HL-60 (cell line): ENCODE measurements at regions not wholly inside any gene's neighbourhood (a gene's known extent, or its start where the extent isn't known, plus 50 kb on each side); places are given as distances from the start of the nearest gene placed in this dataset.

Source experiments
- DNase-seq, 2 experiments: peaks; one replicate each; pipeline ENCODE4 v3.0.0-alpha.2; 2010 to 2020; ENCODE audit warnings: low read depth in 1 of 2, low spot score in 1 of 2
- H3K27ac ChIP-seq: fragments of 250-450 bp; sonication (Bioruptor Pico); replicated peaks from 2 replicates; pipeline ENCODE4 v1.5.1; 2020; ENCODE audit warnings: mild to moderate bottlenecking, moderate library complexity
- H3K27me3 ChIP-seq: fragments of 250-450 bp; sonication (Bioruptor Pico); 2 replicates; pipeline ENCODE4 v1.5.1; 2021; ENCODE audit warnings: mild to moderate bottlenecking, moderate library complexity; ENCODE audit not compliant: insufficient read depth, poor library complexity, severe bottlenecking
- H3K4me3 ChIP-seq: replicated peaks from 2 replicates; pipeline ENCODE4 v1.5.1; 2011; ENCODE audit warnings: mild to moderate bottlenecking, control low read depth, low read length; ENCODE audit not compliant: insufficient read depth
- GABPA ChIP-seq: IDR thresholded peaks from 2 replicates; pipeline ENCODE4 v1.6.1; 2012; ENCODE audit warnings: low read depth
- POLR2AphosphoS5 ChIP-seq: IDR thresholded peaks from 2 replicates; pipeline ENCODE4 v1.6.1; 2012; ENCODE audit warnings: low read depth
- SPI1 ChIP-seq: IDR thresholded peaks from 2 replicates; pipeline ENCODE4 v1.6.1; 2012; ENCODE audit warnings: low read depth, mild to moderate bottlenecking, borderline replicate concordance
- TF ChIP-seq, protein P1 (sequence below): IDR thresholded peaks from one replicate; pipeline ENCODE4 v1.5.1; 2011; ENCODE audit warnings: low read length, control low read depth, inconsistent platforms; ENCODE audit not compliant: insufficient read depth
- TF ChIP-seq, protein P2 (sequence below): IDR thresholded peaks from 2 replicates; pipeline ENCODE4 v1.6.1; 2012; ENCODE audit warnings: low read depth; ENCODE audit not compliant: insufficient replicate concordance

DNA sequence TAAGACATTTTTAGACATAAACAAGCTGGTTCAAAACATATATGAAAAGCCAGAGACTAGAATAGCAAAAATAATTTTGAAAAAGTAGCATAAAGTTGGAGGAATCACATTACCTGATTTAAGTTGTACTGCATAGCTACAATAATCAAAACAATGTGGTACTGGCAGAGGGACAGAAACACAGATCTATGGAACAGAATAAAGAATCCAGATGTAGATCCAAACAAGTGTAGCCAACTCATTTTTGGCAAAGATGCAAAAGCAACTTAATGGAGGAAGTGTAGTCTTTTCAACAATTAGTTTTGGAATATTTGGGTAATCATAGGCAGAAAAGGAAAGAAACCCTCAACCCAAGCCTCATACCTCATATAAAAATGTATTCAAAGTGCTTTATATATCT, 278.7 kb upstream of the ZNF521 start:
- TF ChIP-seq, protein P1, sequence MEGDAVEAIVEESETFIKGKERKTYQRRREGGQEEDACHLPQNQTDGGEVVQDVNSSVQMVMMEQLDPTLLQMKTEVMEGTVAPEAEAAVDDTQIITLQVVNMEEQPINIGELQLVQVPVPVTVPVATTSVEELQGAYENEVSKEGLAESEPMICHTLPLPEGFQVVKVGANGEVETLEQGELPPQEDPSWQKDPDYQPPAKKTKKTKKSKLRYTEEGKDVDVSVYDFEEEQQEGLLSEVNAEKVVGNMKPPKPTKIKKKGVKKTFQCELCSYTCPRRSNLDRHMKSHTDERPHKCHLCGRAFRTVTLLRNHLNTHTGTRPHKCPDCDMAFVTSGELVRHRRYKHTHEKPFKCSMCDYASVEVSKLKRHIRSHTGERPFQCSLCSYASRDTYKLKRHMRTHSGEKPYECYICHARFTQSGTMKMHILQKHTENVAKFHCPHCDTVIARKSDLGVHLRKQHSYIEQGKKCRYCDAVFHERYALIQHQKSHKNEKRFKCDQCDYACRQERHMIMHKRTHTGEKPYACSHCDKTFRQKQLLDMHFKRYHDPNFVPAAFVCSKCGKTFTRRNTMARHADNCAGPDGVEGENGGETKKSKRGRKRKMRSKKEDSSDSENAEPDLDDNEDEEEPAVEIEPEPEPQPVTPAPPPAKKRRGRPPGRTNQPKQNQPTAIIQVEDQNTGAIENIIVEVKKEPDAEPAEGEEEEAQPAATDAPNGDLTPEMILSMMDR: no peak
- TF ChIP-seq GABPA: no peak
- TF ChIP-seq, protein P2, sequence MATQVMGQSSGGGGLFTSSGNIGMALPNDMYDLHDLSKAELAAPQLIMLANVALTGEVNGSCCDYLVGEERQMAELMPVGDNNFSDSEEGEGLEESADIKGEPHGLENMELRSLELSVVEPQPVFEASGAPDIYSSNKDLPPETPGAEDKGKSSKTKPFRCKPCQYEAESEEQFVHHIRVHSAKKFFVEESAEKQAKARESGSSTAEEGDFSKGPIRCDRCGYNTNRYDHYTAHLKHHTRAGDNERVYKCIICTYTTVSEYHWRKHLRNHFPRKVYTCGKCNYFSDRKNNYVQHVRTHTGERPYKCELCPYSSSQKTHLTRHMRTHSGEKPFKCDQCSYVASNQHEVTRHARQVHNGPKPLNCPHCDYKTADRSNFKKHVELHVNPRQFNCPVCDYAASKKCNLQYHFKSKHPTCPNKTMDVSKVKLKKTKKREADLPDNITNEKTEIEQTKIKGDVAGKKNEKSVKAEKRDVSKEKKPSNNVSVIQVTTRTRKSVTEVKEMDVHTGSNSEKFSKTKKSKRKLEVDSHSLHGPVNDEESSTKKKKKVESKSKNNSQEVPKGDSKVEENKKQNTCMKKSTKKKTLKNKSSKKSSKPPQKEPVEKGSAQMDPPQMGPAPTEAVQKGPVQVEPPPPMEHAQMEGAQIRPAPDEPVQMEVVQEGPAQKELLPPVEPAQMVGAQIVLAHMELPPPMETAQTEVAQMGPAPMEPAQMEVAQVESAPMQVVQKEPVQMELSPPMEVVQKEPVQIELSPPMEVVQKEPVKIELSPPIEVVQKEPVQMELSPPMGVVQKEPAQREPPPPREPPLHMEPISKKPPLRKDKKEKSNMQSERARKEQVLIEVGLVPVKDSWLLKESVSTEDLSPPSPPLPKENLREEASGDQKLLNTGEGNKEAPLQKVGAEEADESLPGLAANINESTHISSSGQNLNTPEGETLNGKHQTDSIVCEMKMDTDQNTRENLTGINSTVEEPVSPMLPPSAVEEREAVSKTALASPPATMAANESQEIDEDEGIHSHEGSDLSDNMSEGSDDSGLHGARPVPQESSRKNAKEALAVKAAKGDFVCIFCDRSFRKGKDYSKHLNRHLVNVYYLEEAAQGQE: no peak
- TF ChIP-seq SPI1: no peak
- TF ChIP-seq POLR2AphosphoS5: no peak
- Histone ChIP-seq H3K4me3 (no peak overlapping the region), H3K27me3 (peaks cover under 1% of the 10 kb centered on the region), H3K27ac (no peak overlapping the region)
- DNase-seq: no peak

DNA sequence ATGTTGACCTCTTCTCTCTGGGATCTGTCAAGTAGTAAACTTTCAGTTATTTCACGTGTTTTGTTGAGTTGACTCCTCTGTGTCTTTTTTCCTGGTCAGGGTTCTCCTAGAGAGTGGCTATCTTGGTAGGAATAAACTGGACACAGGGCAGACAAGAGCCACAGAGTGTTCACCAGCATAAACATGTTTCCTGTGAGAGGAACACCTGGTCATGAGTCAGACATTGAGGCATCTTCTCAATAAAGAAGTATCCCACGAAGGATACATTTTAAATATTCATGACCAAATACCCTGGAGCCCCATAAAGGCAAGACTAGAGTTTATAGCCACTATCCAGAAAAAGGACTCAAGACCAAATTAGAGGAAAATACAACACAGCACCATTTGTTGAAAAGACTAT, 269.7 kb upstream of the ZNF521 start:
- no peak overlapping the region for H3K4me3 ChIP-seq
- H3K27ac ChIP-seq: no peak overlapping the region
- DNase-seq: no peak
- no peak for TF ChIP-seq GABPA
- no peak for TF ChIP-seq POLR2AphosphoS5
- H3K27me3 ChIP-seq: no peaks in the 10 kb centered on the region

DNA sequence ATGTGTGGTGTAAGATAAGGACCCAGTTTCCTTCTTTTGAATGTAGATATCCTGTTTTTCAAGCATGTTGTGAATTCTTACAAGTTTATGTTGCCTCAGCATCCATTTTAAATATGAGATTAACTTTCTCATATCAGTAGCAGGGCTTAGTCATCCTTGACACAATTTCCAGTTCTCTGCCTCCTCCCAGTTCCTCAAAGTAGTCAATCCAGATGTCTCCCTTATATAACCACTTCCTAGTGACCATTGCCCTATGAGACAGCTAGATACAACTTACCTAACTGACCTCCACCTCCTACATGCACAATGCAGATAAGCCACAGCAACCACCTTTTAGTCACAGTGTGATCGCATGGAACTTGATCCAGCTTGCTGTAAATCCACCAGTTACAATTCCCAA, 269.2 kb upstream of the ZNF521 start:
- no peak overlapping the region for H3K4me3 ChIP-seq
- no peaks in the 10 kb centered on the region for H3K27me3 ChIP-seq
- no peak overlapping the region for H3K27ac ChIP-seq
- no peak for DNase-seq
- TF ChIP-seq, protein P1: no peak
- TF ChIP-seq, protein P2: no peak
- TF ChIP-seq GABPA (no peak), SPI1 (no peak), POLR2AphosphoS5 (no peak)

DNA sequence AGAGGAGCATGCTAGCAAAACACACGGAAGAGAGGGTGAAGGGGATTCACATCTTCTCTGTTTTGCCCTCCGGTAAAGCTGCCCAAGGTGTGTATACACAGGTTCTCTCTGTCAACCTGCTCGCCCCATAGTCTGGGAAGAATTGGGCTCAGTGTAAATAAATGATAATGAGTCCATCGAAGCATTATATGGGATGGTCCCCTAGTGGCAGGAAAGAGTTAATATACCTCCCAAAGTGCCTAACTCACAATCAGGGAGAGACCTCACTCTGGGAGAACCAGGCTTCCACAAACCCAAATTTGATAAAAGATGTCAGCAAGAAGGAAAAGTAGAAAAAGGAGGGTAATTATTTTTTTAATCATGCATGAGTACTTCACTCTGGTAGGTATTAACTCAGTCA, 262.2 kb upstream of the ZNF521 start:
- Histone ChIP-seq H3K27ac (no peak overlapping the region), H3K4me3 (no peak overlapping the region), H3K27me3 (no peaks in the 10 kb centered on the region)
- TF ChIP-seq POLR2AphosphoS5 (no peak), SPI1 (no peak)
- TF ChIP-seq, protein P1: no peak
- TF ChIP-seq, protein P2: no peak
- no peak for DNase-seq
